ENCODE measurements at regions not wholly inside any gene's neighbourhood (a gene's known extent, or its start where the extent isn't known, plus 50 kb on each side); places are given as distances from the start of the nearest gene placed in this dataset.
"Not testable (repeated sequence)": the region's sequence is repeated elsewhere in the genome, so short reads cannot be mapped to it uniquely, and the experiment has no call there.

GRCh38 chr9:82061801-82062200 lies 73.2 kb downstream of the SPATA31D1 start:
- TF ChIP-seq POLR2A, CTCF (IDR thresholded peaks at IDR 0.05): not testable (repeated sequence)

All from lower leg skin (tissue), 3 donors.